Endothelial cell of umbilical vein (primary cell): ENCODE measurements at regions not wholly inside any gene's neighbourhood (a gene's known extent, or its start where the extent isn't known, plus 50 kb on each side); places are given as distances from the start of the nearest gene placed in this dataset.

Experiments
- BruUV-seq: library from RNA; stranded (reverse); fragments of 400-500 nt; replicated peaks from 2 replicates; lab custom pipeline; 2021; lab: Mats Ljungman, UMichigan
- CTCF ChIA-PET: fragments of 300-600, 350-600 bp; sonication (Branson Sonifier 250); formaldehyde crosslinking; loops from one replicate; lab custom pipeline; 2021; ENCODE audit warnings: antibody characterized with exemption, inconsistent platforms; lab: Charles Lee
- POLR2A ChIA-PET: fragments of 300-600, 350-600 bp; sonication (Branson Sonifier 250); formaldehyde crosslinking; loops from one replicate; lab custom pipeline; 2021; ENCODE audit warnings: antibody characterized with exemption, inconsistent platforms; lab: Charles Lee
- DNase-seq: peaks from one replicate; pipeline ENCODE4 v3.0.0-alpha.2; 2011; ENCODE audit warnings: low read depth, low spot score
- FAIRE-seq: peaks from 2 replicates; lab custom pipeline; 2011; peaks lifted over from hg19 to GRCh38; lab: Jason Lieb, UNC
- H2AFZ ChIP-seq: 2 replicates; pipeline ENCODE4 v1.6.0; 2012; ENCODE audit warnings: low read depth, low read length, control low read depth, inconsistent platforms
- H3K27ac ChIP-seq: 2 replicates; pipeline ENCODE4 v1.5.1; 2011; ENCODE audit warnings: low read depth, mild to moderate bottlenecking, control low read depth, low read length, moderate library complexity; ENCODE audit not compliant: insufficient read depth
- H3K27me3 ChIP-seq, 2 experiments: 2 replicates each; pipeline versions ENCODE4 v1.6.0 to v1.6.1; 2011; ENCODE audit warnings: low read length in 2 of 2, mixed read lengths in 1 of 2; ENCODE audit not compliant: control insufficient read depth in 2 of 2, insufficient read depth in 2 of 2
- H3K36me3 ChIP-seq, 2 experiments: 2 replicates in 1 of 2; 3 replicates in 1 of 2; pipeline ENCODE4 v1.5.1; 2011; ENCODE audit warnings: low read length in 2 of 2, mild to moderate bottlenecking in 1 of 2, moderate library complexity in 1 of 2; ENCODE audit not compliant: control insufficient read depth in 2 of 2, insufficient read depth in 2 of 2; ENCODE audit errors: extremely low read depth in 1 of 2
- H3K4me1 ChIP-seq: 3 replicates; pipeline ENCODE4 v1.5.1; 2011; ENCODE audit warnings: mild to moderate bottlenecking, low read length; ENCODE audit not compliant: control insufficient read depth, insufficient read depth; ENCODE audit errors: extremely low read depth
- H3K4me2 ChIP-seq: 2 replicates; pipeline ENCODE4 v1.6.1; 2011; ENCODE audit warnings: low read length, control low read depth, mixed read lengths; ENCODE audit not compliant: insufficient read depth
- H3K4me3 ChIP-seq, 3 experiments: fragments of 200-600 bp in 1 of 3; sonication (generic), shearing (Covaris generic) in 1 of 3; replicated peaks in 1 of 3; 2 replicates each; pipeline ENCODE4 v1.5.1; 2011 to 2016; ENCODE audit warnings: control low read depth in 3 of 3, low read length in 3 of 3, mild to moderate bottlenecking in 2 of 3, inconsistent platforms in 1 of 3, low read depth in 1 of 3, moderate library complexity in 1 of 3; ENCODE audit not compliant: insufficient read depth in 1 of 3
- H3K79me2 ChIP-seq: 2 replicates; pipeline ENCODE4 v1.6.0; 2012; ENCODE audit warnings: low read length, inconsistent platforms; ENCODE audit not compliant: control insufficient read depth, insufficient read depth
- H3K9ac ChIP-seq: replicated peaks from 2 replicates; pipeline ENCODE3; 2011; ENCODE audit warnings: low read length, control low read depth; ENCODE audit not compliant: insufficient read depth; ENCODE audit errors: extremely low read depth
- H3K9me1 ChIP-seq: replicated peaks from 3 replicates; pipeline ENCODE4 v1.6.0; 2011; ENCODE audit warnings: mild to moderate bottlenecking, low read length; ENCODE audit not compliant: control insufficient read depth, insufficient read depth; ENCODE audit errors: extremely low read depth
- H3K9me3 ChIP-seq: replicated peaks from 2 replicates; pipeline ENCODE4 v1.5.1; 2012; ENCODE audit warnings: low read length, inconsistent platforms; ENCODE audit not compliant: control insufficient read depth, insufficient read depth
- H4K20me1 ChIP-seq: replicated peaks from 2 replicates; pipeline ENCODE3; 2011; ENCODE audit warnings: mild to moderate bottlenecking, low read length; ENCODE audit not compliant: control insufficient read depth, insufficient read depth; ENCODE audit errors: extremely low read depth
- EZH2 ChIP-seq: IDR thresholded peaks from 2 replicates; pipeline ENCODE4 v1.6.1; 2012; ENCODE audit warnings: borderline replicate concordance, low read depth, mild to moderate bottlenecking, moderate library complexity, low read length, inconsistent platforms; ENCODE audit not compliant: severe bottlenecking
- FOS ChIP-seq: IDR thresholded peaks from 2 replicates; pipeline ENCODE4 v1.6.1; 2011; ENCODE audit warnings: mild to moderate bottlenecking, low read length, moderate library complexity, borderline replicate concordance; ENCODE audit not compliant: insufficient read depth
- GATA2 ChIP-seq: IDR thresholded peaks from 2 replicates; pipeline ENCODE4 v1.7.0; 2011; ENCODE audit warnings: low read depth, mild to moderate bottlenecking, moderate library complexity, mixed read lengths, low read length; ENCODE audit not compliant: insufficient read length, insufficient read depth
- JUN ChIP-seq: IDR thresholded peaks from 2 replicates; pipeline ENCODE4 v1.6.1; 2011; ENCODE audit warnings: borderline replicate concordance, low read depth; ENCODE audit not compliant: insufficient read length, insufficient read depth
- MYC ChIP-seq: IDR thresholded peaks from one replicate; pipeline ENCODE4 v1.6.1; 2011; ENCODE audit warnings: mild to moderate bottlenecking, low read depth, low read length
- POLR2A ChIP-seq: IDR thresholded peaks from 2 replicates; pipeline ENCODE4 v1.6.1; 2012; ENCODE audit warnings: low read depth, mild to moderate bottlenecking, control low read depth, low read length
- POLR2AphosphoS5 ChIP-seq: IDR thresholded peaks from 2 replicates; pipeline ENCODE4 v1.6.1; 2012; ENCODE audit warnings: low read depth, mild to moderate bottlenecking, control low read depth, low read length, moderate library complexity; ENCODE audit not compliant: insufficient read depth
- dilution Hi-C: fragments of 300-500 bp; cut with MboI; formaldehyde crosslinking; loops from one replicate; pipeline ENCODE4 v1.15.0; 2019; ENCODE audit warnings: low sequenced_read_pairs; ENCODE audit not compliant: extremely low pct_ligation_motif_present
- intact Hi-C: fragments of 100-400 bp; cut with micrococcal nuclease; formaldehyde crosslinking; loops from one replicate; pipeline ENCODE4 v1.10.0; 2022
- TF ChIP-seq, protein P1 (sequence below): IDR thresholded peaks from 2 replicates; pipeline ENCODE4 v1.6.1; 2011; ENCODE audit not compliant: insufficient read depth, insufficient read length
- TF ChIP-seq, protein P2 (sequence below), 2 donors: IDR thresholded peaks; 1 replicate in 1 of 2; 2 replicates in 1 of 2; pipeline ENCODE4 v1.5.1; 2011; ENCODE audit warnings: low read length in 2 of 2, mild to moderate bottlenecking in 2 of 2, moderate library complexity in 2 of 2, control low read depth in 1 of 2, inconsistent platforms in 1 of 2, low read depth in 1 of 2; ENCODE audit not compliant: insufficient read depth in 1 of 2; ENCODE audit errors: extremely low read depth in 1 of 2

DNA sequence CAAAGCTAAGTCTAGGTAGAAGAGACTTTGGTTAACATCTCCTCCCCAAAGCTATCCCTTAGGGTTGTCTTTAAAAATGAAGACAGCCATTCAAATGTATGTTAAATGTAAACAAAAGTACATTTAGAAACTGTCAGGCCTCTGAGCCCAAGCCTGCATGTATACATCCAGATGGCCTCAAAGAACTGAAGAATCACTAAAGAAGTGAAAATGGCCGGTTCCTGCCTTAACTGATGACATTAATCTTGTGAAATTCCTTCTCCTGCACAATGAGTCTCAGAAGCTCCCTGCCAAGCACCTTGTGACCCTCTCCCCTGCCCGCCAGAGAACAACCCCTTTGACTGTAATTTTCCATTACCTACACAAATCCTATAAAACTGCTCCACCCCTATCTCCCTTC lies 377.9 kb downstream of the FAM133A start:
- Histone ChIP-seq H3K36me3 (no peaks in the 10 kb centered on the region), H2AFZ (no peak overlapping the region), H3K9me3 (no peaks in the 10 kb centered on the region), H3K27ac (no peak overlapping the region), H3K27me3 (no peaks in the 10 kb centered on the region), H3K4me2 (no peak overlapping the region), H3K79me2 (no peaks in the 10 kb centered on the region), H3K9ac (no peak overlapping the region), H3K9me1 (no peaks in the 10 kb centered on the region), H3K4me1 (no peaks in the 10 kb centered on the region), H3K4me3 (no peak overlapping the region), H4K20me1 (no peaks in the 10 kb centered on the region)
- BruUV-seq = no TSS peak
- intact Hi-C loops (no loop called here), dilution Hi-C loops (no loop called here)
- ChIA-PET CTCF (no interaction called here), POLR2A (no interaction called here)
- DNase-seq (no peak), FAIRE-seq (no peak)
- TF ChIP-seq FOS (no peak), POLR2A (no peak), POLR2AphosphoS5 (no peak), EZH2 (no peak), JUN (no peak), GATA2 (no peak), MYC (no peak)
- TF ChIP-seq, protein P1, sequence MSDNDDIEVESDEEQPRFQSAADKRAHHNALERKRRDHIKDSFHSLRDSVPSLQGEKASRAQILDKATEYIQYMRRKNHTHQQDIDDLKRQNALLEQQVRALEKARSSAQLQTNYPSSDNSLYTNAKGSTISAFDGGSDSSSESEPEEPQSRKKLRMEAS = no peak
- TF ChIP-seq, protein P2, sequence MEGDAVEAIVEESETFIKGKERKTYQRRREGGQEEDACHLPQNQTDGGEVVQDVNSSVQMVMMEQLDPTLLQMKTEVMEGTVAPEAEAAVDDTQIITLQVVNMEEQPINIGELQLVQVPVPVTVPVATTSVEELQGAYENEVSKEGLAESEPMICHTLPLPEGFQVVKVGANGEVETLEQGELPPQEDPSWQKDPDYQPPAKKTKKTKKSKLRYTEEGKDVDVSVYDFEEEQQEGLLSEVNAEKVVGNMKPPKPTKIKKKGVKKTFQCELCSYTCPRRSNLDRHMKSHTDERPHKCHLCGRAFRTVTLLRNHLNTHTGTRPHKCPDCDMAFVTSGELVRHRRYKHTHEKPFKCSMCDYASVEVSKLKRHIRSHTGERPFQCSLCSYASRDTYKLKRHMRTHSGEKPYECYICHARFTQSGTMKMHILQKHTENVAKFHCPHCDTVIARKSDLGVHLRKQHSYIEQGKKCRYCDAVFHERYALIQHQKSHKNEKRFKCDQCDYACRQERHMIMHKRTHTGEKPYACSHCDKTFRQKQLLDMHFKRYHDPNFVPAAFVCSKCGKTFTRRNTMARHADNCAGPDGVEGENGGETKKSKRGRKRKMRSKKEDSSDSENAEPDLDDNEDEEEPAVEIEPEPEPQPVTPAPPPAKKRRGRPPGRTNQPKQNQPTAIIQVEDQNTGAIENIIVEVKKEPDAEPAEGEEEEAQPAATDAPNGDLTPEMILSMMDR (IDR thresholded peaks at IDR 0.05; ENCODE audit: extremely low read depth in 1 of 2, insufficient read depth in 1 of 2, low read depth in 1 of 2, low read length in 2 of 2) = no peak
